ENCODE measurements at regions not wholly inside any gene's neighbourhood (a gene's known extent, or its start where the extent isn't known, plus 50 kb on each side); places are given as distances from the start of the nearest gene placed in this dataset.

DNA sequence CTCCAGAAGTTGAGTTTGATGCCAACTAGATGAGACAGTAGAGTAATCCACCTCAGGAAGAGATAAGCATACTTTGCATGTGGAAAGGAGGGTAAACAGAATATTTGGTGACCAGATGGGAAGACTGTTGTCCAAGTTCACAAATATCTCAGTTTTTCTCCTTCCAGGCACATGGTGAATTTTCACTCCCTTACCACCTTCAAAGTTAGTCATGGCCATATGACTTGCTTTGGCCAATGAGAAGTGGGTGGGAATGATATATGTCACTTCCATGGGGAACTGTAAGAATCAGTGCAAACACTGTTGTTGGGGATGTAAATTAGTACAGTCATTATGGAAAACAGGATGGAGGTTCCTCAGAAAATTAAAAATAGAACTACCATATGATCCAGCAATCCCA, 105.8 kb downstream of the SPATA19 start:
- TF ChIP-seq CTCF (IDR thresholded peaks at IDR 0.05; ENCODE audit: borderline replicate concordance, extremely low read depth, insufficient read depth): no peak
- DNase-seq: no peak
- Histone ChIP-seq H3K9me3 (ENCODE audit: control insufficient read depth in 2 of 3, insufficient read depth in 1 of 3, low read length in 3 of 3) (peaks cover 0 to 2% (median 0%) of the 10 kb centered on the region in 3 donors), H3K27me3 (ENCODE audit: control insufficient read depth, insufficient read depth, low read length) (no peaks in the 10 kb centered on the region), H3K4me1 (ENCODE audit: control insufficient read depth in 2 of 3, insufficient read depth in 2 of 3, low read depth in 1 of 3, low read length in 3 of 3) (no peaks in the 10 kb centered on the region), H3K9ac (ENCODE audit: low read length in 3 of 3) (no peak overlapping the region), H3K4me3 (ENCODE audit: low read length in 3 of 3) (no peak overlapping the region), H3K36me3 (ENCODE audit: control insufficient read depth in 2 of 3, insufficient read depth in 3 of 3, low read length in 3 of 3) (no peaks in the 10 kb centered on the region), H3K27ac (ENCODE audit: low read depth in 2 of 2, low read length in 2 of 2) (no peak overlapping the region)
- FAIRE-seq: no peak
- intact Hi-C loops (cut with DNase I): no loop called here

- H3K4me1 ChIP-seq (ENCODE audit: control insufficient read depth in 2 of 3, insufficient read depth in 2 of 3, low read depth in 1 of 3, low read length in 3 of 3): no peaks in the 10 kb centered on the region
- no peak overlapping the region for H3K9ac ChIP-seq (ENCODE audit: low read length in 3 of 3)
- intact Hi-C loops (cut with DNase I): no loop called here
- no peaks in the 10 kb centered on the region for H3K27me3 ChIP-seq (ENCODE audit: control insufficient read depth, insufficient read depth, low read length)
- H3K9me3 ChIP-seq (ENCODE audit: control insufficient read depth in 2 of 3, insufficient read depth in 1 of 3, low read length in 3 of 3): peaks cover 0 to 2% (median 0%) of the 10 kb centered on the region in 3 donors
- no peak overlapping the region for H3K4me3 ChIP-seq (ENCODE audit: low read length in 3 of 3)
- FAIRE-seq: no peak
- no peak for TF ChIP-seq CTCF (IDR thresholded peaks at IDR 0.05; ENCODE audit: borderline replicate concordance, extremely low read depth, insufficient read depth)
- H3K36me3 ChIP-seq (ENCODE audit: control insufficient read depth in 2 of 3, insufficient read depth in 3 of 3, low read length in 3 of 3): no peaks in the 10 kb centered on the region
- H3K27ac ChIP-seq (ENCODE audit: low read depth in 2 of 2, low read length in 2 of 2): no peak overlapping the region
- DNase-seq: no peak
These were observed 106.7 kb downstream of the SPATA19 start for GRCh38 chr11:133738624-133739023.

DNA sequence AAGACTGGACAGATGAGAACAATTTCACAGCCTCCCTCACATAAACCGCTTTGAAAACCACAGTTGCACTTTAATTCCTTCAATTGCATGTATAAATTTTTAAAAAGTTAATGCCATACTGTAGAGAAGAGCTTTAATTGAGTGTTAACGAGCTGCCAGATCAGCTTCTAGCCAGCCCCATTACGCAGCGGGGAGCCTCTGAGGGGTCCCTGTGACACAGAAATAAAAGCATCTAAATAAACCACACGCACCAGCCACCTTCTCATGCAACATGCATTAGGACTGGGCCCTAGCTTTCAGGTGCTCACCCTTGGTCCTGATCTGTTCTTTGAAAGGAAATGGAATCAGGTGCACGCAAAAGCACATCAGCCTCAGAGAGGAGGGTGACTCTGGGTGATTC, 111.7 kb downstream of the SPATA19 start:
- no peak overlapping the region for H3K4me3 ChIP-seq (ENCODE audit: low read length in 3 of 3)

More for the DNA sequence above, 111.7 kb downstream of the SPATA19 start:
- H3K36me3 ChIP-seq (ENCODE audit: control insufficient read depth in 2 of 3, insufficient read depth in 3 of 3, low read length in 3 of 3): no peaks in the 10 kb centered on the region
- H3K27ac ChIP-seq (ENCODE audit: low read depth in 2 of 2, low read length in 2 of 2): no peak overlapping the region
- H3K4me1 ChIP-seq (ENCODE audit: control insufficient read depth in 2 of 3, insufficient read depth in 2 of 3, low read depth in 1 of 3, low read length in 3 of 3): no peaks in the 10 kb centered on the region
- no peak overlapping the region for H3K9ac ChIP-seq (ENCODE audit: low read length in 3 of 3)
- peaks cover 0 to 2% (median 0%) of the 10 kb centered on the region in 3 donors for H3K9me3 ChIP-seq (ENCODE audit: control insufficient read depth in 2 of 3, insufficient read depth in 1 of 3, low read length in 3 of 3)
- DNase-seq (no peak), FAIRE-seq (no peak)
- intact Hi-C loops (cut with DNase I): no loop called here
- no peak for TF ChIP-seq CTCF (IDR thresholded peaks at IDR 0.05; ENCODE audit: borderline replicate concordance, extremely low read depth, insufficient read depth)
- no peaks in the 10 kb centered on the region for H3K27me3 ChIP-seq (ENCODE audit: control insufficient read depth, insufficient read depth, low read length)
